ENCODE measurements at regions not wholly inside any gene's neighbourhood (a gene's known extent, or its start where the extent isn't known, plus 50 kb on each side); places are given as distances from the start of the nearest gene placed in this dataset.

DNA sequence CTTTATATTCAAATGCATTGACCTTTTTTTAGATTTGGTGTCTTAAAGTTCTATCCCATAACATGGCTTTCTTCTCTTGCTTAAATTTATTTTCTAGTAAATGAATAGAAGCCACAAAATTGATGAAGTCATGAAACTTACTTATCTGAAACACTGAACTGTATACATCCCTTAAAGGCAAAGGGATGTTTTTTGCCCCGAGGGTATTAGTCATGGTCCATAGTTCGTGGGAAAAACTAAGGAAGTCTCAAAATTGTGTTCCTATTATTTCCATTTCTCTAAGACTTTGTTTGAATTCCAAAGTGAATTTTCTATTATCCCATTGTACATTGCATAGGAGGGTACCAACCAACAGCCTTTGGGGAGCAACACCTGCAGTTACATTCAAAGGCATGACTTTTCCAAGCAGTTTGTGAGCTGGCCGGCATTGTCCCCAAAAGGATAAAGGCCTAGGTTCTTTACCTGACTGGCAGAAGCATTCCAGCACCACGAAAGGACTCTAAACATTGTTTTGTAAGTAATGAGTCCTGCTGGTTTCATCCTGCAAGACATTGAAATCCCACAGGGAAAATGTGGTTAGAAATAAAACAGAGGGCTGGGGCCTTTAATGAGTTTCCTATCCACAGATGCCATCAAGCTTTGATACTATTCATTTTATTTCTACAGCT, 473.5 kb downstream of the PRKD1 start:
- TF ChIP-seq CTCF (IDR thresholded peaks at IDR 0.05; ENCODE audit: extremely low read depth, insufficient read depth, missing control alignments): no peak
- DNase-seq (ENCODE audit: low spot score): no peak
- in situ Hi-C loops (cut with MboI; ENCODE audit: low pct_unique_long_range_greater_than_20kb, low sequenced_read_pairs, unreplicated experiment): no loop called here

GRCh38 chr14:29458547-29458946, 469.1 kb downstream of the PRKD1 start:
- no peak for DNase-seq (ENCODE audit: low spot score)
- in situ Hi-C loops (cut with MboI; ENCODE audit: low pct_unique_long_range_greater_than_20kb, low sequenced_read_pairs, unreplicated experiment): no loop called here
- no peak for TF ChIP-seq CTCF (IDR thresholded peaks at IDR 0.05; ENCODE audit: extremely low read depth, insufficient read depth, missing control alignments)

DNA sequence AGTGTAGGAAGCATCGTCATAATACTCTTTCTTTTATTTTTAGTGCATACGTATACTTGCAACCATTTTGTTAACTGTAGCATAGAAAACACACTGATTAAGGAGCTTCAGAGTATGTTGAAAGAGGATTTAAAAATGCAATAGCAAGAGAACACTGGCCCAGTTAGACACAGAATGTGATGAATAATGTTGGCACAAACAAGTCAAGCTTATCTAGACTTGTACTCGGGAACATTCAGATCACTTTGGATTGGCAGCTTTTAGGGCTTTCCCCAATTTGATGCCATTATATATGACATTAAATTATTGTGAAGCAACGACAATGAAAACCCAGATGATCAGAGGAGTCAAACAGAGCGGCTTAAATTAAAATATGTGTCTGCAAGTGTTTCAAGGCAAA, 468.1 kb downstream of the PRKD1 start:
- no peak for DNase-seq (ENCODE audit: low spot score)
- in situ Hi-C loops (cut with MboI; ENCODE audit: low pct_unique_long_range_greater_than_20kb, low sequenced_read_pairs, unreplicated experiment): no loop called here
- TF ChIP-seq CTCF (IDR thresholded peaks at IDR 0.05; ENCODE audit: extremely low read depth, insufficient read depth, missing control alignments): no peak

DNA sequence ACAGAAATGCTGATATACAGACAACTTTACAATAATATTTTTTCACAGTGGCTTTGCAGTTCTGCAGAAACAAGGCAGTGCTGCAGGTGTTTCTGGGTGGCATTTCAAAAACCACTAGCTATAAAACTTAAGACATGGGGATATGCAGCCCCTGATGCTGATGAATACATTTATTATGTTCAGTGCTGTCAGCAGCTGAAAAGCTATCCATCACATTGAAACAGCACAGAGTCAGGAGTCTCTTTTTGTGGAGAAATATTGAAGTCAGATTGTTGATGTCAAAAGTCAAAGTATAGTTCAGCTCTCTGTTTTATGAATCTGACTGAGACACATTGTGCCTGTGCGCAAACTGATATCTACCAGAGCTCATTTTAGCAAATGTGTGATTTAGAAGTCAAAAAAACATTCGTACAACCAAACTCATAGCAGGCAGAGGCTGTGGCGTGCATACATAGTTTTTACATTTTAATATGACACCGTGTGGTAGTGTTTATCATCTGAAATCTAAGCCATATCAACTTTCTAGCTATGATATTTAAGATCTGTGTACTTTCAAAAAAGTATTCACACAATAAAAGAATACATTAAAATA, 467.6 kb downstream of the PRKD1 start:
- no peak for DNase-seq (ENCODE audit: low spot score)
- in situ Hi-C loops (cut with MboI; ENCODE audit: low pct_unique_long_range_greater_than_20kb, low sequenced_read_pairs, unreplicated experiment): no loop called here
- TF ChIP-seq CTCF (IDR thresholded peaks at IDR 0.05; ENCODE audit: extremely low read depth, insufficient read depth, missing control alignments): no peak

DNA sequence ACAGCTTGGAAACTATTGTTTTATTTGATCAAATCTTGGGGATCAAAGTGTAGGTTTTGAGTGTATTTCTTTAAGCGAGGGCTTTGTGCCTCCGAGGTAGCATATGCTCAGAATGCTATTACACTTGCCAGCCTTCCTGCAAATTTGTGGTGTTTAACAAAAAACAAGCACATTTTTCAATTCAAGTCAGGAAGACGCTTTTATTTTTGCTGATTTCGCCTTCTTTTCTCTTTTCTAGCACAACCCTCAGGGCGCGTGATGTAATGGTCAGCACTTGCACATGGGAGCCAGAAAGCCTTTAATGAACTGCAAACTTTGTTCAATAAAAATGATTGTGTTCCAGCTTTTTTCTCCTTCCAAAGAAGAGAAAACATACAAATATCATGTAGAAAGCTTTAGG, 466.5 kb downstream of the PRKD1 start:
- in situ Hi-C loops (cut with MboI; ENCODE audit: low pct_unique_long_range_greater_than_20kb, low sequenced_read_pairs, unreplicated experiment): no loop called here
- no peak for TF ChIP-seq CTCF (IDR thresholded peaks at IDR 0.05; ENCODE audit: extremely low read depth, insufficient read depth, missing control alignments)
- no peak for DNase-seq (ENCODE audit: low spot score)

- in situ Hi-C loops (cut with MboI; ENCODE audit: low pct_unique_long_range_greater_than_20kb, low sequenced_read_pairs, unreplicated experiment): no loop called here
- TF ChIP-seq CTCF (IDR thresholded peaks at IDR 0.05; ENCODE audit: extremely low read depth, insufficient read depth, missing control alignments): no peak
- DNase-seq (ENCODE audit: low spot score): no peak
Measured at GRCh38 chr14:29461506-29461905, 466.1 kb downstream of the PRKD1 start.

Data from GM13977 (cell line).